ENCODE measurements at regions not wholly inside any gene's neighbourhood (a gene's known extent, or its start where the extent isn't known, plus 50 kb on each side); places are given as distances from the start of the nearest gene placed in this dataset.

- peaks cover 5% of the 10 kb centered on the region for H3K27me3 Mint-ChIP-seq (ENCODE audit: unreplicated experiment)
- H3K9me3 Mint-ChIP-seq (ENCODE audit: unreplicated experiment): peaks cover 5% of the 10 kb centered on the region
- H3K27ac Mint-ChIP-seq (ENCODE audit: unreplicated experiment): no peak overlapping the region
- no peak overlapping the region for H3K4me3 Mint-ChIP-seq (ENCODE audit: unreplicated experiment)
- no peaks in the 10 kb centered on the region for H3K36me3 Mint-ChIP-seq (ENCODE audit: unreplicated experiment)
- no peaks in the 10 kb centered on the region for H3K4me1 Mint-ChIP-seq (ENCODE audit: unreplicated experiment)
- TF ChIP-seq CTCF (IDR thresholded peaks at IDR 0.05): no peak
- DNase-seq (ENCODE audit: extremely low spot score, unreplicated experiment): no peak
These were observed 70.4 kb upstream of the ELOVL6 start for GRCh38 chr4:110268790-110269189.

GRCh38 chr4:110268352-110268751 lies 69.9 kb upstream of the ELOVL6 start:
- Mint-ChIP-seq H3K9me3 (ENCODE audit: unreplicated experiment) (peaks cover 5% of the 10 kb centered on the region), H3K36me3 (ENCODE audit: unreplicated experiment) (no peaks in the 10 kb centered on the region), H3K4me3 (ENCODE audit: unreplicated experiment) (no peak overlapping the region), H3K4me1 (ENCODE audit: unreplicated experiment) (no peaks in the 10 kb centered on the region), H3K27me3 (ENCODE audit: unreplicated experiment) (peaks cover 5% of the 10 kb centered on the region), H3K27ac (ENCODE audit: unreplicated experiment) (no peak overlapping the region)
- no peak for DNase-seq (ENCODE audit: extremely low spot score, unreplicated experiment)
- no peak for TF ChIP-seq CTCF (IDR thresholded peaks at IDR 0.05)

GRCh38 chr4:110266136-110266535 lies 67.7 kb upstream of the ELOVL6 start:
- no peaks in the 10 kb centered on the region for H3K36me3 Mint-ChIP-seq (ENCODE audit: unreplicated experiment)
- H3K9me3 Mint-ChIP-seq (ENCODE audit: unreplicated experiment): peaks cover 5% of the 10 kb centered on the region
- DNase-seq (ENCODE audit: extremely low spot score, unreplicated experiment): no peak
- no peaks in the 10 kb centered on the region for H3K4me1 Mint-ChIP-seq (ENCODE audit: unreplicated experiment)
- peaks cover 5% of the 10 kb centered on the region for H3K27me3 Mint-ChIP-seq (ENCODE audit: unreplicated experiment)
- H3K27ac Mint-ChIP-seq (ENCODE audit: unreplicated experiment): no peak overlapping the region
- TF ChIP-seq CTCF (IDR thresholded peaks at IDR 0.05): no peak
- H3K4me3 Mint-ChIP-seq (ENCODE audit: unreplicated experiment): no peak overlapping the region

GRCh38 chr4:110265001-110265400 lies 66.6 kb upstream of the ELOVL6 start:
- H3K36me3 Mint-ChIP-seq (ENCODE audit: unreplicated experiment): no peaks in the 10 kb centered on the region
- TF ChIP-seq CTCF (IDR thresholded peaks at IDR 0.05): no peak
- H3K27me3 Mint-ChIP-seq (ENCODE audit: unreplicated experiment): peaks cover 5% of the 10 kb centered on the region

GRCh38 chr4:110260299-110260698 lies 61.9 kb upstream of the ELOVL6 start:
- H3K4me3 Mint-ChIP-seq (ENCODE audit: unreplicated experiment): no peak overlapping the region
- no peaks in the 10 kb centered on the region for H3K36me3 Mint-ChIP-seq (ENCODE audit: unreplicated experiment)
- DNase-seq (ENCODE audit: extremely low spot score, unreplicated experiment): no peak
- H3K27me3 Mint-ChIP-seq (ENCODE audit: unreplicated experiment): peaks cover 2% of the 10 kb centered on the region
- no peaks in the 10 kb centered on the region for H3K4me1 Mint-ChIP-seq (ENCODE audit: unreplicated experiment)
- TF ChIP-seq CTCF (IDR thresholded peaks at IDR 0.05): no peak
- peaks cover 5% of the 10 kb centered on the region for H3K9me3 Mint-ChIP-seq (ENCODE audit: unreplicated experiment)
- H3K27ac Mint-ChIP-seq (ENCODE audit: unreplicated experiment): no peak overlapping the region

More at GRCh38 chr4:110265001-110265400, 66.6 kb upstream of the ELOVL6 start:
- Mint-ChIP-seq H3K9me3 (ENCODE audit: unreplicated experiment) (peaks cover 5% of the 10 kb centered on the region), H3K4me3 (ENCODE audit: unreplicated experiment) (no peak overlapping the region), H3K27ac (ENCODE audit: unreplicated experiment) (no peak overlapping the region), H3K4me1 (ENCODE audit: unreplicated experiment) (no peaks in the 10 kb centered on the region)
- no peak for DNase-seq (ENCODE audit: extremely low spot score, unreplicated experiment)
